ENCODE measurements at regions not wholly inside any gene's neighbourhood (a gene's known extent, or its start where the extent isn't known, plus 50 kb on each side); places are given as distances from the start of the nearest gene placed in this dataset.
"Not testable (repeated sequence)": the region's sequence is repeated elsewhere in the genome, so short reads cannot be mapped to it uniquely, and the experiment has no call there.

DNA sequence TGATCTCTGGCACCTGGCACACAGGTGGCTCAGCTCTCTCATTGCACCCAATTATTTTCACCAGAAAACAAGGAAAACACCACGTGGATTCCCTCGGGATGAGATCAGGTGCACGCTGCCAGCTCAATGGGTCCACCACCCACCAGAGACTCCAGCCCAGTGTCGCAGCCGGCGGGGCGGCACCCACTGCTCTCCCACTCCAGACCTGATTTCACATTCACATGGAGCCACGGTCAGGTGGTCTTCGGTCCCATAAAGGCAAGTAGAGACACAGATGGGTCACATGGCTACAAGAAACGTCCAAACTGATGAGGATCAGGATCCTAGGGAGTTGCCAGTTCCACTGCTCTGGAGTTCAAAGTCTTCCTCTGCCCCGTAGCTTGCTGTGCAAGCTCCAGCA, 217.6 kb downstream of the ANKRD30B start:
- Histone ChIP-seq H3K4me1 (no peaks in the 10 kb centered on the region), H3K36me3 (no peaks in the 10 kb centered on the region), H3K4me3 (no peak overlapping the region), H3K27ac (no peak overlapping the region), H3K27me3 (no peaks in the 10 kb centered on the region), H3K9me3 (no peaks in the 10 kb centered on the region)
- TF ChIP-seq EP300 (IDR thresholded peaks at IDR 0.05), result no peak
- 74 to 81% methylated on average over 8 to 11 of the region's 11 CpGs for WGBS, 2 donors
- DNase-seq (no peak), ATAC-seq (ENCODE audit: low FRiP score in 2 of 2) (no peak)

- WGBS, 2 donors, result 84 to 90% methylated on average over 3 of the region's 3 CpGs
- DNase-seq; H3K4me3 ChIP-seq; ATAC-seq (ENCODE audit: low FRiP score in 2 of 2); H3K27ac ChIP-seq; H3K36me3 ChIP-seq; H3K27me3 ChIP-seq; H3K9me3 ChIP-seq; H3K4me1 ChIP-seq: not testable (repeated sequence)
Measured at GRCh38 chr18:14967246-14967645, 219.3 kb downstream of the ANKRD30B start.

DNA sequence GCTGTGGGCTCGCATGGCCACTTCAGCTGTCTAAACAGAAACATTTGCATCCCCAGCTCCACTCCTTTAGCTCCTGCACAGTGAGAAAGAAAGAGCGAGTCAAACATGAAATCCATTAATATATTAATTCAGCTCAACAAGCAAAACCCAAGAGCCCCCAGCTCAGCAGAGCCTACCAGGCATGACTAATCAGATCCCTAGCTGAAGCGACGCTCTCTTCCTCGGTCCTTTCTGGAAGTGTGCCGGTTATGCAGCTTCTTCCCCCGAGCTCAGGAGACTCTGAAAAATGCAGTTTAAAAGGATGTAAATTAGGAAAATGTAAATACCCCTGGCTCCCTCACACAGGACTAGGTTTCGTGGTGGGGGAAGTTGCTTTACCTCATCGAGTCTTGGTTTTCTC, 221.5 kb downstream of the ANKRD30B start:
- Histone ChIP-seq H3K9me3 (no peaks in the 10 kb centered on the region), H3K36me3 (no peaks in the 10 kb centered on the region), H3K4me3 (no peak overlapping the region), H3K27ac (no peak overlapping the region), H3K4me1 (no peaks in the 10 kb centered on the region), H3K27me3 (no peaks in the 10 kb centered on the region)
- no peak for ATAC-seq (ENCODE audit: low FRiP score in 2 of 2)
- TF ChIP-seq, protein P1, sequence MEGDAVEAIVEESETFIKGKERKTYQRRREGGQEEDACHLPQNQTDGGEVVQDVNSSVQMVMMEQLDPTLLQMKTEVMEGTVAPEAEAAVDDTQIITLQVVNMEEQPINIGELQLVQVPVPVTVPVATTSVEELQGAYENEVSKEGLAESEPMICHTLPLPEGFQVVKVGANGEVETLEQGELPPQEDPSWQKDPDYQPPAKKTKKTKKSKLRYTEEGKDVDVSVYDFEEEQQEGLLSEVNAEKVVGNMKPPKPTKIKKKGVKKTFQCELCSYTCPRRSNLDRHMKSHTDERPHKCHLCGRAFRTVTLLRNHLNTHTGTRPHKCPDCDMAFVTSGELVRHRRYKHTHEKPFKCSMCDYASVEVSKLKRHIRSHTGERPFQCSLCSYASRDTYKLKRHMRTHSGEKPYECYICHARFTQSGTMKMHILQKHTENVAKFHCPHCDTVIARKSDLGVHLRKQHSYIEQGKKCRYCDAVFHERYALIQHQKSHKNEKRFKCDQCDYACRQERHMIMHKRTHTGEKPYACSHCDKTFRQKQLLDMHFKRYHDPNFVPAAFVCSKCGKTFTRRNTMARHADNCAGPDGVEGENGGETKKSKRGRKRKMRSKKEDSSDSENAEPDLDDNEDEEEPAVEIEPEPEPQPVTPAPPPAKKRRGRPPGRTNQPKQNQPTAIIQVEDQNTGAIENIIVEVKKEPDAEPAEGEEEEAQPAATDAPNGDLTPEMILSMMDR (IDR thresholded peaks at IDR 0.05), result no peak
- no peak for TF ChIP-seq POLR2A (IDR thresholded peaks at IDR 0.05)
- TF ChIP-seq POLR2AphosphoS5 (IDR thresholded peaks at IDR 0.05), result no peak
- 53 to 70% methylated on average over 9 of the region's 9 CpGs for WGBS, 2 donors
- no peak for DNase-seq

GRCh38 chr18:14970027-14970426, 222.1 kb downstream of the ANKRD30B start:
- H3K4me1 ChIP-seq, result no peaks in the 10 kb centered on the region
- H3K36me3 ChIP-seq, result no peaks in the 10 kb centered on the region
- no peaks in the 10 kb centered on the region for H3K27me3 ChIP-seq
- H3K4me3 ChIP-seq, result no peak overlapping the region
- 83 to 85% methylated on average over 4 to 5 of the region's 5 CpGs for WGBS, 2 donors
- no peak for DNase-seq
- no peaks in the 10 kb centered on the region for H3K9me3 ChIP-seq
- no peak overlapping the region for H3K27ac ChIP-seq
- ATAC-seq (ENCODE audit: low FRiP score in 2 of 2), result no peak
- no peak for TF ChIP-seq POLR2AphosphoS5 (IDR thresholded peaks at IDR 0.05)
- TF ChIP-seq POLR2A (IDR thresholded peaks at IDR 0.05), result no peak
- TF ChIP-seq, protein P1 (IDR thresholded peaks at IDR 0.05), result no peak
- TF ChIP-seq EP300 (IDR thresholded peaks at IDR 0.05), result no peak

GRCh38 chr18:14971461-14972185, 223.7 kb downstream of the ANKRD30B start:
- Histone ChIP-seq H3K36me3 (no peaks in the 10 kb centered on the region), H3K4me3 (no peak overlapping the region), H3K27me3 (no peaks in the 10 kb centered on the region), H3K27ac (no peak overlapping the region), H3K9me3 (no peaks in the 10 kb centered on the region), H3K4me1 (no peaks in the 10 kb centered on the region)
- TF ChIP-seq, protein P1 (IDR thresholded peaks at IDR 0.05), result no peak
- no peak for TF ChIP-seq POLR2AphosphoS5 (IDR thresholded peaks at IDR 0.05)
- no peak for TF ChIP-seq POLR2A (IDR thresholded peaks at IDR 0.05)
- no peak for TF ChIP-seq EP300 (IDR thresholded peaks at IDR 0.05)
- 56% methylated on average over 3 to 5 of the region's 5 CpGs for WGBS, 2 donors
- no peak for ATAC-seq (ENCODE audit: low FRiP score in 2 of 2)
- no peak for DNase-seq

- not testable (repeated sequence) for H3K9me3 ChIP-seq; ATAC-seq (ENCODE audit: low FRiP score in 2 of 2); H3K27ac ChIP-seq; H3K36me3 ChIP-seq; H3K4me1 ChIP-seq; H3K4me3 ChIP-seq; DNase-seq; H3K27me3 ChIP-seq
- WGBS, 2 donors, result 80 to 88% methylated on average over 4 of the region's 4 CpGs
Measured at GRCh38 chr18:14973421-14973820, 225.4 kb downstream of the ANKRD30B start.
